Testis (tissue), 2 donors: ENCODE measurements at regions not wholly inside any gene's neighbourhood (a gene's known extent, or its start where the extent isn't known, plus 50 kb on each side); places are given as distances from the start of the nearest gene placed in this dataset.

ENCODE experiments used
- POLR2A ChIP-seq: fragments of 450-650 bp; IDR thresholded peaks from one replicate; pipeline ENCODE4 v1.6.1; 2017; ENCODE audit warnings: antibody characterized with exemption, mild to moderate bottlenecking, moderate library complexity
- TF ChIP-seq, protein P1 (sequence below), 3 experiments: fragments of 450-650 bp in 2 of 3; fragments of 200-600 bp in 1 of 3; sonication (generic) in 1 of 3; IDR thresholded peaks; one replicate each; pipeline ENCODE4 v1.5.1; 2016 to 2019; ENCODE audit warnings: antibody characterized with exemption in 3 of 3, mild to moderate bottlenecking in 2 of 3, moderate library complexity in 1 of 3

DNA sequence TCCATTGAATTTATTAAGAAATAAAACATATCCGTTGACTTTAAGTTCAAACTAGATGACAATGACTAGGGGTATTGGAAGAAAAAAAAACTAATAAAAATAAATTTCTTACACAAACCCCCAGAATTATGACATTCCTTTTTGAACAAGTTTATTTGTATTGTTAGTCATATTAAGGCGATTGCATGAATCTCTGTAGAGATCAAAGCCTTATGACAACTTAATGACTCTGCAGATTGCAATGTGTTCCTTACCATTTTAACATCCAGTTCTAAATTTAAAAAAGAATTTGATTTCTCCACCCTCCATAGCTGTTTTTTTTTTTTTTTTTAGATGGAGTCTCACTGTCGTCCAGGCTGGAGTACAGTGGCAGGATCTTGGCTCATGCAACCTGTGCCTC is 189.8 kb upstream of the CEP162 start:
- TF ChIP-seq, protein P1, sequence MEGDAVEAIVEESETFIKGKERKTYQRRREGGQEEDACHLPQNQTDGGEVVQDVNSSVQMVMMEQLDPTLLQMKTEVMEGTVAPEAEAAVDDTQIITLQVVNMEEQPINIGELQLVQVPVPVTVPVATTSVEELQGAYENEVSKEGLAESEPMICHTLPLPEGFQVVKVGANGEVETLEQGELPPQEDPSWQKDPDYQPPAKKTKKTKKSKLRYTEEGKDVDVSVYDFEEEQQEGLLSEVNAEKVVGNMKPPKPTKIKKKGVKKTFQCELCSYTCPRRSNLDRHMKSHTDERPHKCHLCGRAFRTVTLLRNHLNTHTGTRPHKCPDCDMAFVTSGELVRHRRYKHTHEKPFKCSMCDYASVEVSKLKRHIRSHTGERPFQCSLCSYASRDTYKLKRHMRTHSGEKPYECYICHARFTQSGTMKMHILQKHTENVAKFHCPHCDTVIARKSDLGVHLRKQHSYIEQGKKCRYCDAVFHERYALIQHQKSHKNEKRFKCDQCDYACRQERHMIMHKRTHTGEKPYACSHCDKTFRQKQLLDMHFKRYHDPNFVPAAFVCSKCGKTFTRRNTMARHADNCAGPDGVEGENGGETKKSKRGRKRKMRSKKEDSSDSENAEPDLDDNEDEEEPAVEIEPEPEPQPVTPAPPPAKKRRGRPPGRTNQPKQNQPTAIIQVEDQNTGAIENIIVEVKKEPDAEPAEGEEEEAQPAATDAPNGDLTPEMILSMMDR (IDR thresholded peaks at IDR 0.05), result no peak
- no peak for TF ChIP-seq POLR2A
